ENCODE measurements at regions not wholly inside any gene's neighbourhood (a gene's known extent, or its start where the extent isn't known, plus 50 kb on each side); places are given as distances from the start of the nearest gene placed in this dataset.

DNA sequence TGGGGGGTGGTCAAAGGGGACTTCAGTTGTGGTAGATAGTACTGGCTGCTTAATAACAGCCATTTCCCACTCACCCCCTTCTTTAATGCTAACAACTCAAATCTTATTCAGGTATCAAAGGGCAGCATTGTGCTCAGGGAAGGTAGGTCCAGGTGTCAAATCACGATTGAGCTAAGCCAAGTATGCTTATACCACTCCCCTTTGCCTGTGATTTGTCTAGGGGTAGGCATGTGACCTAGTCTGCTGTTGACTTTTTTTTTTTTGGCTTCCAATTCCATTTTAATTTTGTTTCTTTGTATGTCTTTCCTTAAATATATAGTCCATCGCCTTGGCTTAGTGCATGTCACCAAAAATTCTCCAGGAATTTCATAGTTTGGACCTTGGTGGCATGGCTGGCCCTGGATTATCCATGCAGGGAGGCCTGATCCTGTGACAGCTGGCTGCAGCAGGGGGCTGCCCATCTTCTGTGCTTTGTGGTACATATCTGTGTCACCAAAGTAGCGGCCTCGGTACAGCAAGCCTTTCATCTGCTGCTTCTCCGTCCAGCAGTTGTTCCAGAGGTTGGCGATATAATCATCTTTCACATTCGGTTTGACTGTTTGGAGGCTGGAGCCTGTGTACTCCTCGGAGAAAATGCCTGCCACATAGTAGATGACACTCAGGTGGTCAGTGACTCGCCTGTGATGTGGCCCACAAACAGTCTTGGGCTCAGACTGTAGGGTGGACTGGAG, 68.1 kb upstream of the SPRED2 start:
- TF ChIP-seq, protein P1, sequence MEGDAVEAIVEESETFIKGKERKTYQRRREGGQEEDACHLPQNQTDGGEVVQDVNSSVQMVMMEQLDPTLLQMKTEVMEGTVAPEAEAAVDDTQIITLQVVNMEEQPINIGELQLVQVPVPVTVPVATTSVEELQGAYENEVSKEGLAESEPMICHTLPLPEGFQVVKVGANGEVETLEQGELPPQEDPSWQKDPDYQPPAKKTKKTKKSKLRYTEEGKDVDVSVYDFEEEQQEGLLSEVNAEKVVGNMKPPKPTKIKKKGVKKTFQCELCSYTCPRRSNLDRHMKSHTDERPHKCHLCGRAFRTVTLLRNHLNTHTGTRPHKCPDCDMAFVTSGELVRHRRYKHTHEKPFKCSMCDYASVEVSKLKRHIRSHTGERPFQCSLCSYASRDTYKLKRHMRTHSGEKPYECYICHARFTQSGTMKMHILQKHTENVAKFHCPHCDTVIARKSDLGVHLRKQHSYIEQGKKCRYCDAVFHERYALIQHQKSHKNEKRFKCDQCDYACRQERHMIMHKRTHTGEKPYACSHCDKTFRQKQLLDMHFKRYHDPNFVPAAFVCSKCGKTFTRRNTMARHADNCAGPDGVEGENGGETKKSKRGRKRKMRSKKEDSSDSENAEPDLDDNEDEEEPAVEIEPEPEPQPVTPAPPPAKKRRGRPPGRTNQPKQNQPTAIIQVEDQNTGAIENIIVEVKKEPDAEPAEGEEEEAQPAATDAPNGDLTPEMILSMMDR (IDR thresholded peaks at IDR 0.05; ENCODE audit: insufficient read depth, low read length, poor library complexity, severe bottlenecking) = no peak
- TF ChIP-seq EZH2phosphoT487 (conservative IDR thresholded peaks at IDR 0.05; ENCODE audit: low read length) = no peak
